Glomerular endothelial cell (primary cell): ENCODE measurements at regions not wholly inside any gene's neighbourhood (a gene's known extent, or its start where the extent isn't known, plus 50 kb on each side); places are given as distances from the start of the nearest gene placed in this dataset.
"Not testable (repeated sequence)": the region's sequence is repeated elsewhere in the genome, so short reads cannot be mapped to it uniquely, and the experiment has no call there.

Experiments
- DNase-seq: peaks from one replicate; pipeline ENCODE4 v3.0.0-alpha.2; 2011; ENCODE audit warnings: low read depth, low spot score; ENCODE audit errors: extremely low read depth

DNA sequence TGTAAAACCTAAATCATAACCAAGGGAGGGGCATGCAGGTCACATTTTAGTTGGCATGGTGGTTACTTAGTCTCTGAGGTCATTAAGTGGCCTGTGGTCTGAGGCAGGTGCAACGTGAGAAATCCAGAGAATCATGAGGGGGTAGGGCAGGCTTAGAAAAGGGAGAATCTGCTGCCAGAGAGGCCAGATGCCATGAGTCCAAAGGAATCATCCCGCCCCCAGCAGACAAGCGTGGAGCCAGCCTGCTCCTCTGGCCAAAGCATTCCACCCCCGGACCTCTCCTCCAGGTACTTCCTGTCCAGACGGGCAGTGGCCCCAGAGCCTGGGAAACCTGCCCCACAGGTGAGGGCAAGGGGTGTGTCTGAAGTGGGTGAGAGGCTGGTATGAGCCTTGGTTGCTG is 196.4 kb upstream of the ZNF32 start:
- DNase-seq, result no peak

DNA sequence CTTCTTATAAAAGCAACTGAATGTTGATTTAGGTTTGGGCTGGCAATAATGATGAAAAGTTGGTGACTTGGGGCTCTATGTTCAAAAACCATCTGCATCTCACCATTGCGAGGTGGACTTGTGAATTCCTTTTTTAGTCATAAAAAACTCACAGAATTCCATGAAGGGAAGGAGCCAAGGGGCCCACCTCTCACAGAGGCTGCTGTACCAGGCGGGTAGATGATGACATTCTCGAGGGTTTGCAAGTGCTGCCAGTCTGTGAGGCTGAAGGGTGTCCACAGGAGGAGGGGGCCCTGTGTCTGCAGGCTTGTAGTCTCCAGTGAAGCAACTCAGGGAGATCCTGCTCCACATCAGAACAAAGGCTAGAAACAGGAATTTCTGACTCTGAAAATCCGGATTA is 195.5 kb upstream of the ZNF32 start:
- DNase-seq, result no peak

DNA sequence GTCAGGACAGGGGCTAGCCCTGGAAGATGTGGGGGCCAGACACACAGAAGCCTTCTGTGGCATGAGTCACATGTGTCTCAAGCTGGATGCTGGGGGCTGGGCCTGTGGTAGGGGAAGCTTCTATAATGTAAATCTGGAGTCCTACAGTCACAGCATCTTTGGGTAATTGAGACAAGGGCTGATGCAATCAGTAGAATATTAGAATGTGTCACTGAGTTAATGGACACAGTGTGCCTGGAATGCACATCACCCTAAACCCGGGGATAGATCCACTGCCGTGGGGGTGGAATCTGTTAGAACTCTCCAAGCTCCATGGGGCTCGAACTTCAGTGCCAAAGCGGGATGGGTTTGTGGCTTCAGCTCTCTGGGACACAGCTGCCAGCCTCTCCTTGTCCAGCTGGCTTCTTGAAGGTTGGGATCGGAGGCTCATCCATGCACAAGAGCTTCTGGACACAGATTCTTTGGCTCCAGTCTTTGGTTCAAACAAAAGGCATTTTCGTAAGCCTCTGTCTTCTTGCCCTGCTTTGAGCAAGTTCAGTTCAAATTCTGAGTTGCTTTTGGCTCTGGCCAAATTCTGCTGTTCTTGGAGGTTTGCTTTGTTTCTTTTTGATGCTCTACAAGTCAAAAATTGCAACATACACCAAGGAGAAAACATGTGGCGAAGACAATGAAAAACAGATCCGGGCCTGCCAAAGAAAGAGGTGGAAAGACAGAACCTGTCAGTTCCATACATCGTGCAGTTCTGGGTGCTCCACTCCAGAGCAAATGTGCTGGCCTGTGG is 194.8 kb upstream of the ZNF32 start:
- DNase-seq, result no peak

DNA sequence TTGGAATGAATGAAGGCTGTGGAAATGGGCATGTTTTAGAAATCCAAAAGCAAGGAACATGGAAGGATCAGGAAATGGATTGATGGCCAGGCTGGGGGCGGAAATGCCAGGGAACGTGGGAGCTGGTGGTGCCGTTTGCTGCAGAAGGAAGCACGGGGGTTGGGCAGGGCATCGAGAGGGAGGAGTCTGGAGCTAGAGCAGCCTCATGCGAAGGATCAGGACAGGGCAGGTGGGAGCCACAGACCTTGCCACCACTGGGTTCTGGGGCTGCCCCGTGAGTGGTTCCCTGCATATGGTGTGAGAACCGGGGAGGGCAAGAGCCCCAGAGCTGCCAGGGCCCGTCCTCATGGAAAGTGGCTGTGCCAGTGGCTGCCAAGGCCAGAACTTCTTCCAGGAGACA is 193.8 kb upstream of the ZNF32 start:
- no peak for DNase-seq

DNA sequence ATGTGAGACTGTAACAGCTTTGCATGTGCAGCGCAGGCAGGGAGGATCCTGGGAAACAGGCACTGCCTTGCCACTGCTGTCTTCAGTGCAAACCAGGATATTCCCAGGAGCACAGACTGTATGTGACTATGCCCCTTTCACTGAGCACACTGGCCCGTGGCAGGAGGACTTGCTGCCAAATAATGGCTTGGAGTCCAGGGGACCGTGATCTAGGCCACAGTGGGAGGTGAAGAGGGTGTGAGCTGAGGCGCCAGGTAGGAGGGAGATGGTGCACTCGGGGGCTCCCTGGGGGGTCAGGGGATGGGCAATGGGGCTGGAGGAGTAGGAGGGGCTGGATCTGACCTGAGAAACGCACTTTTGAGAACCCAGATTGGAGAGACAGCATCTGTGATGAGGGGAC is 193.4 kb upstream of the ZNF32 start:
- DNase-seq, result no peak

DNA sequence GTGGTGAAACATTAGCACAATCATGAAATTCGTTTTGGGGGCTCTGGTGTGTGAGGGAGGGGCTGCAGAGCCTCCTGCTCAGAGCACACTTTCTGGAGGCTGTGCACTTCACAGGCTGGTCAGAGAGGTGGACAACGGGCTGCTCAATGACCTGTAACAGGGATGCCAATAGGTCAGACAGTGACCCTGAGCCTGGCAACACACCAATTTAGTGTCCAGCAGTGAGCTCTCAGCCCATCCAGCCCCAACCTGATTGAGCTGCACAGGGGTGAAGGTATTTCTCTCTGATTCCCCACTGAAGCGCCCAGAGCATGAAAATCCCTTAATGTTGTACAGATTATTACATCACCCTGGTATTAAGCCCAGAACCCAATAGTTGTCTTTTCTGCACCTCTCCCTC is 191.3 kb upstream of the ZNF32 start:
- no peak for DNase-seq

DNA sequence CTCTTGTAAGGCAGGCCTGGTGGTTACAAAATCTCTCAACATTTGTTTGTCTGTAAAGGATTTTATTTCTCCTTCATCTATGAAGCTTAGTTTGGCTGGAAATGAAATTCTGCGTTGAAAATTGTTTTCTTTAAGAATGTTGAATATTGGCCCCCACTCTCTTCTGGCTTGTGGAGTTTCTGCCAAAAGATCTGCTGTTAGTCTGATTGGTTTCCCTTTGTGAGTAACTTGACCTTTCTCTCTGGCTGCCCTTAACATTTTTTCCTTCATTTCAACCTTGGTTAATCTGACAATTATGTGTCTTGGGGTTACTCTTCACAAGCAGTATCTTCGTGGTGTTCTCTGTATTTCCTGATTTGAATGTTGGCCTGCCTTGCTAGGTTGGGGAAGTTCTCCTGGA is 186.1 kb upstream of the ZNF32 start:
- DNase-seq, result not testable (repeated sequence)

DNA sequence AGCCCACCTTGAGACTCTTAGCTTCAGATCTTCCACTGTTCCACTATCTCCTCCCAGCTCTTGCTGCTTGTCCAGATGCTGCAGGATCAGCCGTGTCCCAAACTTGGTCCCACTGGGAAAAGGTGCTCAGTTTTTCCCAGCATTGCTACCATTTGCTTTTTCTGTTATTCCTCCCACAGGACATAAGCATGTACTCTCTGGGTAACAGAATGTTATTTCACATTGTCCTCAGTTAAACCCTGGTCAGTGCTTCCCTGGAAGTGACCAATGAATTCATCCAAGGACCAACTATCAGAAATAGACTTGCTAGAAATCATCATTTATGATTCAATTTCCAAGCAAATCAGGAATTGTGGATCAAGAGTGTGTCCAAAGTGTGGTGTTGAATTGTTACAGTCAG is 179.2 kb upstream of the ZNF32 start:
- no peak for DNase-seq

DNA sequence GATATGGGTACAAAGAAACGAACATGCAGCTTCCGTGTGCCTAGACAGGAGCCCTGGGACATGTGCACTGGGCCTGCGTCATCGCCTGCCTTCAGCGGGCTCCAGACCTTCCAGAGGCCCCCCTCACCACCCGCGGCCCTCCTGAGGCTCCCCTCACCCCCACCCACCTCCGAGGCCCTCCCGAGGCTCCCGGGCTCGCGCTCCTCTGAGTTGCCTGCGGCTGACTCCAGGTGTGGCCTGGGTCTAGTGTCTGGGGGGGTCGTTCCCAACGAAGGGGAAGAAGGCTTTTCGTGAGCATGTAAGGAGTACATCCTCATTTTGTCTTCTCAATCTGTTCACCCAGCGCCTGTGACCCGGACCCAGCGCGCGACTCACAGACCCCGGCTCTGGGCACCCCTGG is 177.3 kb upstream of the ZNF32 start:
- DNase-seq, result no peak

DNA sequence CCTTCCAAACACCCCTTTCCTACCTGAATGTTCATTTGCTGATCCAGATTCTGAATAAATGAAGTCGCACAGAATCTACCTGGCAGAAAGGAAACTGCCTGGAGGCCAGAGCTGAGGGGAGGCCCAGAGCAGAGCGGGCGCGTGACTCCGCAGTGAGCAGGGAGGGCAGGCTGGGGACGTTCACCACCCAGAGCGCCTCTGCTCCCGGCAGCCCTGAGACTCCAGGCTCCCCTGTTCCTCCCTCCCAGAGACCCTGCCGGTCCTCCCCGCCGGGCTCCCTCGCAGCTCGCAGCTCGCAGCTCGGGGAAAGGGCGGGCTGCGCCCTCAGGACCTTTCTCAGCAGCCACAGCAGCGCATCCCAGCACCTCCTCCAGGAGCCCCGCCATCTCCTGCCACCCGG is 176.7 kb upstream of the ZNF32 start:
- no peak for DNase-seq

DNA sequence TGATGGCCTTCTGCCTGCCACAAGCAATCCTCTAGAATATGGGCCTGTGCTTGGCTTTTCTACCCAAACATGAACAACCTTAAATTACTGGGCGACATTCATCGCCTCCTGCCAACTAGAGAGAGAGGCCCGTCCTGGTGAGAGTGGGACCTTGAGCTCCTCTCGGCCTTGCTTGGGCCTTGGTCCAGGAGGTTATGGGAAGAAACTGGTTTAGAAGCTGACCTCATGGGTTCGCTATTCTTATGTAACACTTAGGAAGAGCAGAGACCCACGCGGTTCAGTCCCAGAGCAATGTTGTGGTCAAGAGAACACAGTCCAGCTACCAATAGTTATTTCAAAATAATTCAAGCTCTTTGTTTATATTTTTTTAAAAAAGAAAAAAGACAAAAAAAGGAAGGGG is 176.3 kb upstream of the ZNF32 start:
- no peak for DNase-seq

DNA sequence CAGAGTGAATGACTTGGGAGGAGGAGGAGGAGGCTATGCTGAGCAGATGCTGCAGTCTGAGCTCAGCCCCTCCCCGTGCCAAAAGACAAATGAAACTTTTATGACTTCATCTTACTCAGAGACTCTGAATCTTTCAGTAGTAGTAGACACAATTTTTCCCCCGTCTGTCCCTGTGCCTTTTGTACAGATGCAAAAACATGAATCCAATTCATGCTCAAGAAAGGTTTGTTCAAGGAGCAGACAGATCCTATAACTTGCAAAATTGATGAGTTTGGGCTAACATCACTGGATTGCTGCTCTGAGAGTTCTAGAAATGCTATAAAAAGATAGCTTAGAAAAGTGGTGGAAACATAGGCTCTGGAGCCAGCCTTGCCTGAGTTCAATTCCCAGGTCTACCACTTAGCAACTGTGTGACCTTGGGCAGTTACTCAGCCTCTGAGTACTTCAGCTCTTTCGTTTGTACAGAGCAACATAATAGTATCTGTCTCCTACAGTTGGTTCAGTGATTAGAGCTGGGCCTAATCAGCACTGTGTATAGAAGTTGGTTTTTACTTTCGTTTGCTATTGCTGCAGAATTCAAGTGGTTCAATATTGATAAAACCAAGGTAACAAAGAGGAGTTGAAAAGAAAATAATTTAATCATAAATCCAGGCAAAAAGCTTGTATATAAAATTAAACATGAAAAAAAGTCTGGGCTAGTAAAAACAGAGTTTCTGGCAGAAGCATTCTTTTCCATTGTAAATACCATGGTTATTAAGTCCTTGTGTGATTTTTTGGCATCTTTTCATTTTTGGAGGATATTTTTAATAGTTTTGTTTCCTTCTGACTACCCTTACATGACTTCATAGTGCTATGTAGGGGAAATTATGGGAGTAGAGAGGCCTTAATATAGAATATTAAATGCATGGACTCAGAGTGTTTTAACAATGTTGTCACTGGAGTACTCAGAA is 174.2 kb upstream of the ZNF32 start:
- DNase-seq, result no peak

DNA sequence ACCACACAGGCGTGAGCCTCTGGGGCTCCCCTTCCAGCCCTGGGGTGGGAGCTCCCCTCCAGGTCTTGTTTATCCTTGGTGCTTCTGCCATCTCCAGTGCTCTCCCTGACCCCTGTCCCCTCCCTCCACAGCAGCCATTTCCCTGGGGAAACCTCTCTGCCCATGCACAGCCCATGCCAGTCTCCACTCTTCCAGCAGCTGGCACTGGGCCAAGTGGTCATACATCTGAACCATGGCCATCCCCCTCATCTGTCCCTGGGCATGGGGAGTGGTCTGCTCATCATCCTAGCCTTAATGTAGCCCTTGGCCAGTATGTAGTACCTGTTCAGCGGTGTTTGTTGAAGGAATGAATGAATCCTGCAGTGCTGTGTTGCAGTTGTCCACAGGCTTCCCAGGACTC is 172.4 kb upstream of the ZNF32 start:
- DNase-seq, result no peak

DNA sequence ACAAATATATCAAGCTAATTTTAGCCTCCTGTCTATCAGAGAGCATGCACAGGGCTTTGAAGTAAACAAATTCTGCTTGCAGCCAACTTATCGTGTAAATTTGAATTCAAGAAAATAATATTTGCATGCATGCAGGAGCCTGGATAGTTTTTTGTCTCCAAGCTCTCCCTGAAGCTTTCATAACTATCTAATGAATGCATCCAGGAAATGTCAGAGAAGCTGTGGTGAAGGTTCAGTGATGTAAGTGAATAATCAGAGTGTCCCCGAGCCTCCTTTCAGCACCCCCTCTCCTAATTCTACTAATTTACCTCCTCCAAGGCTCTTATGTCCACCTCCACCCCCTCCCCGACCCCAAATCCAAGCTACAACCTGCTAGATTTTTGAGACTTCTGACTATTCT is 172.0 kb upstream of the ZNF32 start:
- DNase-seq, result no peak

DNA sequence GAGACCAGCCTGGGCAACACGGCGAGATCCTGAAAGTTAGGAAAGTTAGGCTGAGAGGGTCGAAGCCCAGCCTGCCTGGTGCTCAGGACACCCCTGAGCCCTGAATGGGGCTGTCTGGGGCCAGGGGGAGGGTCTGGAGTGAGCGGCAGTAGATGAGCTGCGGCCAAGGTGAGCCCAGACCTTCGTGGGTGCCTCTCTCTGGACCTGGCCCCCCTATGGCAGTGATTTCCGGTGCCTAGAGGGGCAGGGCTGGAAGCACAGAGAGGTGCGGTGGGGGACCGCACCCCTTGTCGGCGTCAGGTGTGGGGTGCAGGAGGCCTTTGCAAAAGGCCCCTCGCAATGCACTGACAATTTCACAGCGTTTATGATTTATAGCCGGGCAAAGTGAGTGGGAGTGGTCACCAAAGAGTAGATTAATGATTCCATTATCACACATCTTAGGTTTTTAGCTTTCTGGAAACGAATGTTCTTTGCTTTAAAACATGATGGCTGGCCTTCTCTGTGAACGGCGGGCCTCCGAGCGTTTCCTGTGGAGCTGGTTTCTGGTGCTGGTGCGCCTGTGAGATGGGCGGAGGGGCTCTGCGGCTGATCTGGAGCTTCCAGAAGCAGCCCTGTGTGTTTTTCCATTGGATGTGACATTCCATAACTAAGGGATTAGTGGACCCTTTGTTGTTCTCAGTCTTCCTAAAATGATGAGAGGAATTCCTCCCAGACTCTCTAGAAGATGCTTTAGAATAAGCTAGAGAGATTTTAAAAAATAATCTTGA is 171.0 kb upstream of the ZNF32 start:
- DNase-seq, result no peak

DNA sequence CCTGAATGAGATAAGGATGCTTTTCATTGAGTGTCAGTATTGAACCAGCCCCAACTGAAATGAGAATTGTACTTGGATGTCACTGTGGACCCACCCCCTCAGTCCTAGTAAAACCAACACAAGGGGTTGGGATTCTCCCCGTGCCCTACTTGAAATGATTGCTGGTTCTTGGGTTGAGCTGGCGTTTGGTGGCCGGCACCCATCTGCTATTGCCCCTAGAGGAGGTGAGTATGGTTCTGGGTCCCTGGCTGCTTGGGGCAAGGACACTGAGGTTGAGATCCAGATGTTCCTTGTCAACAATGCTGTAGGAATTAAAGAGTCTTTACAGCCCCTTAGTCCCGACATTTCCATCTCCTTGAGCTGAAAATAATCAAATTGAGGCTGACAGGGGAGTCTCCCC is 170.0 kb upstream of the ZNF32 start:
- no peak for DNase-seq

DNA sequence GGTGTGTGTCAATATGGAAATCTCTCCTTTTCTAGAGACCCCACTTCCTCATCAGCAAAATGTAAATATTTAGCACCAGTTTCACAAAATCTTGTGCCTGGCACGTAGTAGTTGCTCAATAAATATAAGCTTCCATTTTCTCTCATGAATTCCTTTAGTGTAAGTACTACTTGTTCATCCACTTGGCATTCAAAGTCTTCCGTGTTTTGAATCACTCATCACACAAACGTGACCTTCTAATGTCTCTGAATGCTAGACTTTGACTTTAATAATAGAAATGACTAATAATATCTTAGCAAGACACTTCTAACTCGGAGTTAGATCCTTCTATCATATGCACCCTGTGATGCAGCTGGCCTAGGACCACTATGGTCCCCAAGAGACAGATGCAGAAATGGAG is 168.7 kb upstream of the ZNF32 start:
- no peak for DNase-seq

DNA sequence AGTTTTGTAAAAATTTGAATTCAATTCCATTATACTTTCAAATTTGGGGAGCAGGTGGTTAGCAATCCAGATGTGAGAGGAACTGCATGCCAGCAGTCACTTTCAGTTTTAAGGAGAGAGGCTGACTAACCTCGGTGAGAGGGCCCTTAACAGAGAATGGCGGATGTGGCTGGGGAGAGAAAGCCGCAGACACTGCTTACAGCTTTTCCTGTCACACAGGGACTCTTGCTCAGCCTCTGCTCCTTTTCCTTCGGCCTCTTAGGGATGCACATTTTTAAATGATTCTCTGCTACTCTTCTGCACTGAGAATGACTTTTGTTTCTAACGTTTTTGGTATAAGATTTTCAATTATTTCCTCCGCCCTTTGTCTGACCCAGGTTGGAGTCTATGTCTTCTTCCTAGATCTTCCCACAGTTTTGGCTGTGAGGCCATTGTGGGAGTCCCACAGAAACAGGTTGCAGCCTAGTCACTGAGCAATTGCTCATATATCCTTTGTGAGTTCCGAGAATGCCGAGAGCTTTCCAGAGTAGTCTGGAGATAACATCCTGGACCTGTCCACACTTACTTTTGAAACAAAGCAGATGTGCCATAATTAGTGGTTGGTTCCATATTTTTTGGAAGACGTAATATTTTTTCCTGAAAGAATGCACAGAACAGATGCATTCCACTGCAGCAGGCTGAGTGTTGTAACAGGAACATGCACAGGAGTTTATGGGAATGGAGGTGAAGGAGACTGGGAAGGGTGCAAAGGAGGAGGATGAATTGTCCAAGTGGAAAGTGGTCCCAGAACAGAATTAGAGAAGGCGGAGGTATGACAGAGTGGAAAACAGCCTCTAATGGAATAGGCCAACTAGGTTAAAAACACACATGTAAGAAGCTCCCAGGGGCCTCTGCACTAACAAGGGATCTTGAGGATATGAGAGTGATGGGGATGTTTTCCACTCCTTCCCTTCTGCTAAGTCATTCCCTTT is 168.0 kb upstream of the ZNF32 start:
- DNase-seq, result no peak

DNA sequence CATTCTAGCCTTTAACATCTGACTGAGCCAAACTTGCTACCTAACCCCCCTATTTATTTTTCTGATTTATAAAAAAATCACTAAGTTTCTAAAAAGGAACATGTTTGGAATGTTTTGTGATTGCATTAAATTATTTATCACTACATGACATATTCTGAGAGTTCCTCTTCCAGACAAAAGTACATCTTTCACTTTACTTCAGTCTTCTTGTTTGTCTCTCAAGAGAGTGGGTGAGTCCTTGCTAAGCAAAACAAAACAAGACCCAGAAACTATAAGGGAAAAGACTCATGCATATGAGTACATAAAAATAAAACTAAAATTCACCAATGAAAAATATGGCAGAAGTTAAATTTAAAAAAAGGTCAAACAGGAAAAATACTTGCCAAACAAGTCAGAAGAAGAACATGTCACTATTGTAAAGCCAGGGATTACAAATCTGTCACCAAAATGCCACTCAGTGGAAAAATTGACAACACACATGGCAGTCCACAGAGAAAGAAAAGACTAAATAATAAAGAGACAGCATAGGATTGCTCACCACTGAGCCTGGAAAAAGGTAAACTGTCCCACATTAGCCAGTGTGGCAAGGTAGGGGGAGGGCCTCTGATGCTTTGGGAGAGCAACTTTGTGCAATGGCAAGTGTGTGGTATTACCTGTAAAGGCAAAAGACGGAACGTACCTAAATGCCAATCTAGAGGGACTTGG is 166.7 kb upstream of the ZNF32 start:
- DNase-seq, result no peak

DNA sequence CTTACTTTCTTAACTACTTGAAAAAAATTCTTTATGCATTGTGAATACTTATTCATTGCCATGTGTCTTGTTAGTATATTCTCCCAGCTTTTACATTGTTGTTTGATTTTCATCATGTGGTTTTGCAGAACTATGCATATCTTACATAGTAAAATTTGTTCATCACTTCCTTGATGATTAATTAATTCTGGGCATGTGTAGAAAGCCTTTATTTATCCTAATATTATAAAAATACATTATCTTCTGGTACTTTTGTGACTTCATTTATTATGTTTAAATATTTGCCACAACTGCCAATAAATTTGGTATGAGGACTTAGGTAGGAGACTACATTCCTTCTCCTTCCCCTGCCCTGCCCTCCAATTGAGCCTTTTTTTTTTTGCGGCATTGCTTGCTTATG is 166.0 kb upstream of the ZNF32 start:
- no peak for DNase-seq
